HEK293 (cell line): ENCODE measurements at regions not wholly inside any gene's neighbourhood (a gene's known extent, or its start where the extent isn't known, plus 50 kb on each side); places are given as distances from the start of the nearest gene placed in this dataset.

Experiments
- CTCF ChIA-PET: fragments of 350-600 bp; formaldehyde crosslinking; extraction: SDS; loops from one replicate; lab custom pipeline; 2021; ENCODE audit warnings: antibody characterized with exemption; lab: Yijun Ruan, JAX
- POLR2A ChIA-PET: fragments of 300-600 bp; formaldehyde crosslinking; extraction: SDS; loops from one replicate; lab custom pipeline; 2020; ENCODE audit warnings: antibody characterized with exemption, inconsistent platforms; lab: Yijun Ruan, JAX
- H3K27ac ChIP-seq: fragments of 200-500 bp; sonication (Bioruptor generic); 2 replicates; pipeline ENCODE4 v1.5.1; 2014; ENCODE audit warnings: low read depth, low read length, control low read depth, inconsistent platforms; ENCODE audit errors: extremely low read depth
- H3K36me3 ChIP-seq, 2 experiments: fragments of 200-500 bp in 1 of 2; sonication (Bioruptor generic) in 1 of 2; 1 replicate in 1 of 2; 2 replicates in 1 of 2; pipeline ENCODE4 v1.5.1; 2014 to 2017; ENCODE audit warnings: inconsistent platforms in 2 of 2, low read length in 2 of 2; ENCODE audit not compliant: control insufficient read depth in 2 of 2, insufficient read depth in 1 of 2
- H3K4me1 ChIP-seq: fragments of 200-500 bp; sonication (Bioruptor generic); 2 replicates; pipeline ENCODE4 v1.5.1; 2014; ENCODE audit warnings: mild to moderate bottlenecking, low read length, inconsistent platforms; ENCODE audit not compliant: control insufficient read depth, insufficient read depth
- H3K4me3 ChIP-seq: 2 replicates; pipeline ENCODE4 v1.5.1; 2011; ENCODE audit warnings: low read depth, mild to moderate bottlenecking, control low read depth, low read length, moderate library complexity
- H3K9me3 ChIP-seq: fragments of 200-500 bp; sonication (Bioruptor generic); 2 replicates; pipeline ENCODE4 v1.5.1; 2014; ENCODE audit warnings: low read depth, low read length, inconsistent platforms; ENCODE audit not compliant: control insufficient read depth, insufficient read depth
- GLI2 ChIP-seq: fragments of 450-650 bp; formaldehyde crosslinking; IDR thresholded peaks from 2 replicates; pipeline ENCODE4; 2017; ENCODE audit warnings: missing biosample characterization, missing genetic modification characterization, low read depth, borderline replicate concordance
- GLIS1 ChIP-seq: fragments of 450-650 bp; formaldehyde crosslinking; IDR thresholded peaks from 2 replicates; pipeline ENCODE4 v1.5.1; 2016; ENCODE audit warnings: missing biosample characterization, missing genetic modification characterization
- GLIS2 ChIP-seq: fragments of 450-650 bp; formaldehyde crosslinking; IDR thresholded peaks from 2 replicates; pipeline ENCODE4 v1.5.1; 2016; ENCODE audit warnings: missing biosample characterization, missing genetic modification characterization
- IKZF3 ChIP-seq: fragments of 450-650 bp; IDR thresholded peaks from 2 replicates; pipeline ENCODE4 v1.5.0; 2018; ENCODE audit warnings: missing biosample characterization, mild to moderate bottlenecking, missing genetic modification characterization, moderate library complexity
- INSM2 ChIP-seq: fragments of 450-650 bp; formaldehyde crosslinking; IDR thresholded peaks from 2 replicates; pipeline ENCODE4 v1.5.1; 2016; ENCODE audit warnings: missing biosample characterization, missing genetic modification characterization
- KLF10 ChIP-seq: fragments of 450-650 bp; IDR thresholded peaks from 2 replicates; pipeline ENCODE4 v1.5.1; 2018; ENCODE audit warnings: missing biosample characterization, mild to moderate bottlenecking, missing genetic modification characterization
- KLF7 ChIP-seq: fragments of 450-650 bp; formaldehyde crosslinking; IDR thresholded peaks from 2 replicates; pipeline ENCODE4 v1.5.1; 2016; ENCODE audit warnings: missing biosample characterization, missing genetic modification characterization, borderline replicate concordance
- PATZ1 ChIP-seq: fragments of 450-650 bp; formaldehyde crosslinking; IDR thresholded peaks from 2 replicates; pipeline ENCODE4 v1.5.1; 2016; ENCODE audit warnings: missing biosample characterization, missing genetic modification characterization
- TCF7L2 ChIP-seq: IDR thresholded peaks from 2 replicates; pipeline ENCODE4 v1.6.1; 2011; ENCODE audit warnings: low read depth, mild to moderate bottlenecking, inconsistent platforms, low read length, moderate library complexity, borderline replicate concordance
- ZBTB44 ChIP-seq: fragments of 450-650 bp; IDR thresholded peaks from 2 replicates; pipeline ENCODE4 v1.5.1; 2018; ENCODE audit warnings: missing biosample characterization, mild to moderate bottlenecking, missing genetic modification characterization
- ZNF221 ChIP-seq: fragments of 450-650 bp; formaldehyde crosslinking; IDR thresholded peaks from 2 replicates; pipeline ENCODE4 v1.5.1; 2017; ENCODE audit warnings: missing biosample characterization, missing genetic modification characterization, borderline replicate concordance
- ZNF280C ChIP-seq: fragments of 450-650 bp; formaldehyde crosslinking; IDR thresholded peaks from 2 replicates; pipeline ENCODE4 v1.5.1; 2016; ENCODE audit warnings: missing biosample characterization, missing genetic modification characterization
- ZNF280D ChIP-seq: fragments of 450-650 bp; formaldehyde crosslinking; IDR thresholded peaks from 2 replicates; pipeline ENCODE4 v1.5.1; 2016; ENCODE audit warnings: missing biosample characterization, missing genetic modification characterization
- ZNF350 ChIP-seq: fragments of 450-650 bp; formaldehyde crosslinking; IDR thresholded peaks from 2 replicates; pipeline ENCODE4 v1.5.0; 2017; ENCODE audit warnings: missing biosample characterization, mild to moderate bottlenecking, missing genetic modification characterization
- ZNF362 ChIP-seq: fragments of 450-650 bp; formaldehyde crosslinking; IDR thresholded peaks from 2 replicates; pipeline ENCODE4 v1.5.1; 2016; ENCODE audit warnings: missing biosample characterization, missing genetic modification characterization
- ZNF514 ChIP-seq: fragments of 450-650 bp; formaldehyde crosslinking; IDR thresholded peaks from 2 replicates; pipeline ENCODE4 v1.5.1; 2016; ENCODE audit warnings: missing biosample characterization, missing genetic modification characterization
- ZNF558 ChIP-seq: fragments of 450-650 bp; formaldehyde crosslinking; IDR thresholded peaks from 2 replicates; pipeline ENCODE4 v1.5.1; 2016; ENCODE audit warnings: missing biosample characterization, missing genetic modification characterization
- ZNF670 ChIP-seq: fragments of 450-650 bp; formaldehyde crosslinking; IDR thresholded peaks from 2 replicates; pipeline ENCODE4 v1.5.1; 2016; ENCODE audit warnings: missing biosample characterization, missing genetic modification characterization, low read depth
- ZNF76 ChIP-seq: fragments of 450-650 bp; formaldehyde crosslinking; IDR thresholded peaks from 2 replicates; pipeline ENCODE4; 2016; ENCODE audit warnings: low read depth, missing biosample characterization, missing genetic modification characterization, borderline replicate concordance
- ZNF791 ChIP-seq: fragments of 450-650 bp; formaldehyde crosslinking; IDR thresholded peaks from 2 replicates; pipeline ENCODE4 v1.5.1; 2016; ENCODE audit warnings: missing biosample characterization, missing genetic modification characterization
- ZSCAN23 ChIP-seq: fragments of 450-650 bp; formaldehyde crosslinking; IDR thresholded peaks from 2 replicates; pipeline ENCODE4 v1.5.1; 2016; ENCODE audit warnings: missing biosample characterization, missing genetic modification characterization
- ZSCAN4 ChIP-seq: fragments of 450-650 bp; formaldehyde crosslinking; IDR thresholded peaks from 2 replicates; pipeline ENCODE4 v1.5.1; 2017; ENCODE audit warnings: missing biosample characterization, missing genetic modification characterization

GRCh38 chr13:53260594-53260993 is 232.0 kb downstream of the OLFM4 start:
- H3K36me3 ChIP-seq = no peaks in the 10 kb centered on the region
- H3K4me1 ChIP-seq = no peaks in the 10 kb centered on the region
- H3K27ac ChIP-seq = no peak overlapping the region
- no peaks in the 10 kb centered on the region for H3K9me3 ChIP-seq
- no peak overlapping the region for H3K4me3 ChIP-seq
- POLR2A ChIA-PET = no interaction called here
- TF ChIP-seq GLIS2 (tag by site-specific recombination) (no peak), GLIS1 (no peak), IKZF3 (no peak), ZNF362 (tag by site-specific recombination) (no peak), TCF7L2 (no peak), ZNF670 (tag by site-specific recombination) (no peak), ZNF791 (tag by site-specific recombination) (no peak), ZNF280C (tag by site-specific recombination) (no peak), ZBTB44 (tag by site-specific recombination) (no peak)
- TF ChIP-seq, all 188 proteins: peak for 0
- CTCF ChIA-PET = no interaction called here

- TF ChIP-seq ZNF350 (no peak), PATZ1 (tag by site-specific recombination) (no peak), KLF10 (no peak), ZNF280D (no peak), ZSCAN4 (tag by site-specific recombination) (no peak), ZSCAN23 (tag by site-specific recombination) (no peak), ZNF221 (tag by site-specific recombination) (no peak), GLI2 (tag by site-specific recombination) (no peak), ZNF558 (tag by site-specific recombination) (no peak), KLF7 (tag by site-specific recombination) (no peak), ZNF514 (tag by site-specific recombination) (no peak), INSM2 (tag by site-specific recombination) (no peak), ZNF76 (tag by site-specific recombination) (no peak)
- no peaks in the 10 kb centered on the region for H3K9me3 ChIP-seq
- POLR2A ChIA-PET = no interaction called here
- CTCF ChIA-PET = no interaction called here
- H3K4me3 ChIP-seq = no peak overlapping the region
- H3K4me1 ChIP-seq = no peaks in the 10 kb centered on the region
- H3K27ac ChIP-seq = no peak overlapping the region
- no peaks in the 10 kb centered on the region for H3K36me3 ChIP-seq
These were observed 236.3 kb downstream of the OLFM4 start for GRCh38 chr13:53264751-53265385.
